Nephron progenitor cell (in vitro differentiated cells): ENCODE measurements at regions not wholly inside any gene's neighbourhood (a gene's known extent, or its start where the extent isn't known, plus 50 kb on each side); places are given as distances from the start of the nearest gene placed in this dataset.

Experiments
- DNase-seq: peaks from one replicate; pipeline ENCODE4 v3.0.0; 2021
- H3K27ac Mint-ChIP-seq: 2 replicates; pipeline ENCODE4 v1.8.0; 2021; ENCODE audit warnings: mild to moderate bottlenecking, moderate library complexity, mixed read lengths
- H3K27me3 Mint-ChIP-seq: 2 replicates; pipeline ENCODE4 v1.8.0; 2021; ENCODE audit warnings: mild to moderate bottlenecking, low read depth, mixed read lengths; ENCODE audit not compliant: poor library complexity
- H3K36me3 Mint-ChIP-seq: 2 replicates; pipeline ENCODE4 v1.8.0; 2021; ENCODE audit warnings: low read depth, mixed read lengths
- H3K4me1 Mint-ChIP-seq: 2 replicates; pipeline ENCODE4 v1.8.0; 2021; ENCODE audit warnings: mixed read lengths
- H3K4me3 Mint-ChIP-seq: 2 replicates; pipeline ENCODE4 v1.8.0; 2021; ENCODE audit warnings: mild to moderate bottlenecking, moderate library complexity, mixed read lengths
- H3K9me3 Mint-ChIP-seq: 2 replicates; pipeline ENCODE4 v1.8.0; 2021; ENCODE audit warnings: mild to moderate bottlenecking, moderate library complexity, mixed read lengths
- TF ChIP-seq, protein P1 (sequence below): fragments of 200-600 bp; sonication (generic); IDR thresholded peaks from 2 replicates; pipeline ENCODE4 v1.5.0; 2021; ENCODE audit warnings: antibody characterized with exemption

DNA sequence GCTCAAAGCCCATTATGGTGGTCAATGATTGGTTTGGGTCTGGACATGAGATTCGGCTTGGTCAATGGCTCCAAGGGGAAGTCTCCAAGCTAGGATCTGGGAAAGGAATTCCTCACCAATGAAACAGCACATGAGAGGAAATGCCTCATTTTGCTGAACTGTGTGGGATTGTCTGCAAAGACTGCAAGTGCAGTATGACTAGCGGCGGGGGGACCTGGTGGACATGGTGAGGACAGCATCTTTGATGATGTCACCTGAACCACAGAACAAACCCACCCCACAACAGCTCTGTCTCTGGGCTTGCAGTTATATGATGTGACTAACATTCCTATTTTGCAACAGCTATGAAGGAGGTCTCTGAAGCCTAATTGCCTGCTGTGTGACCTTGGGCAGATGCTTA is 50.6 kb upstream of the NKD1 start:
- TF ChIP-seq, protein P1, sequence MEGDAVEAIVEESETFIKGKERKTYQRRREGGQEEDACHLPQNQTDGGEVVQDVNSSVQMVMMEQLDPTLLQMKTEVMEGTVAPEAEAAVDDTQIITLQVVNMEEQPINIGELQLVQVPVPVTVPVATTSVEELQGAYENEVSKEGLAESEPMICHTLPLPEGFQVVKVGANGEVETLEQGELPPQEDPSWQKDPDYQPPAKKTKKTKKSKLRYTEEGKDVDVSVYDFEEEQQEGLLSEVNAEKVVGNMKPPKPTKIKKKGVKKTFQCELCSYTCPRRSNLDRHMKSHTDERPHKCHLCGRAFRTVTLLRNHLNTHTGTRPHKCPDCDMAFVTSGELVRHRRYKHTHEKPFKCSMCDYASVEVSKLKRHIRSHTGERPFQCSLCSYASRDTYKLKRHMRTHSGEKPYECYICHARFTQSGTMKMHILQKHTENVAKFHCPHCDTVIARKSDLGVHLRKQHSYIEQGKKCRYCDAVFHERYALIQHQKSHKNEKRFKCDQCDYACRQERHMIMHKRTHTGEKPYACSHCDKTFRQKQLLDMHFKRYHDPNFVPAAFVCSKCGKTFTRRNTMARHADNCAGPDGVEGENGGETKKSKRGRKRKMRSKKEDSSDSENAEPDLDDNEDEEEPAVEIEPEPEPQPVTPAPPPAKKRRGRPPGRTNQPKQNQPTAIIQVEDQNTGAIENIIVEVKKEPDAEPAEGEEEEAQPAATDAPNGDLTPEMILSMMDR, result no peak
- peaks cover 7% of the 10 kb centered on the region for H3K27me3 Mint-ChIP-seq
- H3K9me3 Mint-ChIP-seq, result peaks cover 10% of the 10 kb centered on the region
- H3K36me3 Mint-ChIP-seq, result no peaks in the 10 kb centered on the region
- H3K4me1 Mint-ChIP-seq, result peaks cover 25% of the 10 kb centered on the region
- no peak for DNase-seq
- H3K27ac Mint-ChIP-seq, result no peak overlapping the region
- no peak overlapping the region for H3K4me3 Mint-ChIP-seq

- Mint-ChIP-seq H3K9me3 (peaks cover 7% of the 10 kb centered on the region), H3K4me1 (peaks cover 21% of the 10 kb centered on the region), H3K36me3 (no peaks in the 10 kb centered on the region), H3K4me3 (no peak overlapping the region), H3K27me3 (peaks cover 7% of the 10 kb centered on the region), H3K27ac (no peak overlapping the region)
- DNase-seq, result no peak
- TF ChIP-seq, protein P1, result no peak
Observed at GRCh38 chr16:50496990-50497389, 51.2 kb upstream of the NKD1 start.

GRCh38 chr16:50495673-50496072 is 52.5 kb upstream of the NKD1 start:
- peaks cover 21% of the 10 kb centered on the region for H3K4me1 Mint-ChIP-seq
- no peaks in the 10 kb centered on the region for H3K36me3 Mint-ChIP-seq
- peaks cover 6% of the 10 kb centered on the region for H3K27me3 Mint-ChIP-seq
- TF ChIP-seq, protein P1, result no peak
- no peak overlapping the region for H3K27ac Mint-ChIP-seq
- peaks cover 3% of the 10 kb centered on the region for H3K9me3 Mint-ChIP-seq
- H3K4me3 Mint-ChIP-seq, result no peak overlapping the region
- DNase-seq, result no peak

DNA sequence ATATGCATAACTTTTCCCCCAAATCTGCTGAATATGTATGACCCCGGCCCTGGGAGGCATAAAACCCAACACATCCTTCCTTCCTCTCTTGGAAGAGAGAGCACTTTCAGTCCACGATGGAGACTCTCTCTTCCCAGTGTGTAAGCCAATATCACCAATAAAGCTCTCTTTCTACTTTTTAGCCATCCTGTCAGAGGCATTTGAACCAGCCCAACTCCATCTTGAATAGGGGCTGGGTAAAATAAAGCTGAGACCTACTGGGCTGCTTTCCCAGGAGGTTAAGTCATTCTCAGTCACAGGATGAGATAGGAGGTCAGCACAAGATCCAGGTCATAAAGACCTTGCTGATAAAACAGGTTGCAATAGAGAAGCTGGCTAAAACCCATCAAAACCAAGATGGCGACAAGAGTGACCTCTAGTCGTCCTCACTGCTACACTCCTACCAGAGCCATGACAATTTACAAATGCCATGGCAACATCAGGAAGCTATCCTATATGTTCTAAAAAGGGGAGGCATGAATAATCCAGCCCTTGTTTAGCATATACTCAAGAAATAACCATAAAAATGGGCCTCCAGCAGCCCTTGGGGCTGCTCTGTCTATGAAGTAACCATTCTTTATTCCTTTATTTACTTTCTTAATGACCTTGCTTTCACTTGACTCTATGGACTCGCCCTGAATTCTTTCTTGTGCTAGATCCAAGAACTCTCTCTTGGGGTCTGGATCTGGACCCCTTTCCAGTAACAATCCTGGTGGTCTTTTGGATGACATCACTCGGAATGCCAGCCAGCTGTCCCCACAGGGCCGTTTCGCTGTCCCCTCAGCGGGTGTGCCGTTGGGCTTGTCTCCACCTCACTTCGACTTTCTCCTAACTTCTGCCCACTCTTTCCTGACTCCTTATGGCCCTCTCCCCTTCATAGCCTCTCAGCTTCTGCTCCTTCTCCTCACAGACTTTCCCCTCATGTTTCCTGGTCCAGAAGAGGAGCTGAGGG is 53.4 kb upstream of the NKD1 start:
- Mint-ChIP-seq H3K36me3 (no peaks in the 10 kb centered on the region), H3K4me1 (peaks cover 21% of the 10 kb centered on the region), H3K27ac (peak overlapping the region; percentile 96), H3K27me3 (peaks cover 4% of the 10 kb centered on the region), H3K9me3 (peaks cover 3% of the 10 kb centered on the region), H3K4me3 (no peak overlapping the region)
- TF ChIP-seq, protein P1, result no peak
- no peak for DNase-seq

- no peak overlapping the region for H3K4me3 Mint-ChIP-seq
- peaks cover 9% of the 10 kb centered on the region for H3K9me3 Mint-ChIP-seq
- H3K27me3 Mint-ChIP-seq, result peaks cover 2% of the 10 kb centered on the region
- TF ChIP-seq, protein P1, result no peak
- H3K36me3 Mint-ChIP-seq, result no peaks in the 10 kb centered on the region
- no peak for DNase-seq
- no peak overlapping the region for H3K27ac Mint-ChIP-seq
- H3K4me1 Mint-ChIP-seq, result peaks cover 8% of the 10 kb centered on the region
Observed at GRCh38 chr16:50491516-50491915, 56.7 kb upstream of the NKD1 start.
